K562 (cell line): ENCODE measurements at regions not wholly inside any gene's neighbourhood (a gene's known extent, or its start where the extent isn't known, plus 50 kb on each side); places are given as distances from the start of the nearest gene placed in this dataset.

Experiments used
- ATAC-seq: fragments of 200-7000 bp; cut with Tn5 transposase; 3 replicates; pipeline ENCODE4 v1.9.1; 2020; ENCODE audit warnings: moderate library complexity
- BruUV-seq: library from RNA; stranded (reverse); fragments of 400-500 nt; replicated peaks from 2 replicates; lab custom pipeline; 2021; lab: Mats Ljungman, UMichigan
- CTCF ChIA-PET: fragments of 300-600 bp; formaldehyde crosslinking; extraction: SDS; loops from one replicate; lab custom pipeline; 2021; ENCODE audit warnings: low intra/inter-chr PET ratio; lab: Yijun Ruan, JAX
- POLR2A ChIA-PET: fragments of 300-600, 350-650 bp; sonication (Branson Sonifier 250); formaldehyde crosslinking; extraction: SDS; loops from one replicate; lab custom pipeline; 2021; ENCODE audit warnings: antibody characterized with exemption, inconsistent platforms; lab: Yijun Ruan, JAX
- DNase-seq, 4 experiments: peaks; one replicate each; pipeline versions ENCODE4 v3.0.0 to v3.0.0-alpha.2; 2011 to 2018; ENCODE audit warnings: low spot score in 3 of 4, mixed read lengths in 3 of 4; ENCODE audit errors: extremely low read depth in 1 of 4
- FAIRE-seq: peaks from 2 replicates; lab custom pipeline; 2011; peaks lifted over from hg19 to GRCh38; lab: Jason Lieb, UNC
- H2AFZ ChIP-seq: 2 replicates; pipeline ENCODE4 v1.6.0; 2011; ENCODE audit warnings: low read depth, low read length, control low read depth, inconsistent platforms
- H3K27ac ChIP-seq: fragments of 200-600 bp; 3 replicates; pipeline ENCODE4 v1.8.0; 2011; ENCODE audit warnings: low read depth, mild to moderate bottlenecking, control low read depth, inconsistent platforms, low read length, moderate library complexity, mixed read lengths; ENCODE audit errors: extremely low read depth
- H3K27me3 ChIP-seq, 2 experiments: fragments of 300-600 bp in 1 of 2; 2 replicates in 1 of 2; 3 replicates in 1 of 2; pipeline versions ENCODE4 v1.6.0 to v1.8.0; 2011; ENCODE audit warnings: inconsistent platforms in 2 of 2, low read length in 2 of 2, mild to moderate bottlenecking in 1 of 2, mixed read lengths in 1 of 2, moderate library complexity in 1 of 2; ENCODE audit not compliant: control insufficient read depth in 2 of 2, insufficient read depth in 2 of 2
- H3K36me3 ChIP-seq: fragments of 300-600 bp; 3 replicates; pipeline ENCODE4 v1.8.0; 2011; ENCODE audit warnings: mild to moderate bottlenecking, low read length, inconsistent platforms; ENCODE audit not compliant: control insufficient read depth, insufficient read depth
- H3K4me1 ChIP-seq, 2 experiments: fragments of 200-600 bp in 1 of 2; replicated peaks in 1 of 2; 2 replicates in 1 of 2; 3 replicates in 1 of 2; pipeline versions ENCODE4 v1.5.1 to v1.8.0; 2011; ENCODE audit warnings: inconsistent platforms in 2 of 2, low read length in 2 of 2, mild to moderate bottlenecking in 1 of 2, mixed read lengths in 1 of 2, moderate library complexity in 1 of 2; ENCODE audit not compliant: control insufficient read depth in 2 of 2, insufficient read depth in 2 of 2
- H3K4me2 ChIP-seq: 2 replicates; pipeline ENCODE4 v1.6.1; 2011; ENCODE audit warnings: low read length, control low read depth, inconsistent platforms, mixed read lengths; ENCODE audit not compliant: insufficient read depth
- H3K4me3 ChIP-seq: fragments of 200-600 bp; sonication (generic), shearing (Covaris generic); 2 replicates; pipeline ENCODE4 v1.5.1; 2016; ENCODE audit warnings: control low read depth, inconsistent platforms
- H3K79me2 ChIP-seq: fragments of 200-600 bp; 3 replicates; pipeline ENCODE4 v1.8.0; 2011; ENCODE audit warnings: low read length, inconsistent platforms; ENCODE audit not compliant: control insufficient read depth, insufficient read depth
- H3K9ac ChIP-seq, 2 experiments: 2 replicates each; pipeline versions ENCODE4 v1.6.0 to v1.6.1; 2011; ENCODE audit warnings: low read depth in 2 of 2, low read length in 2 of 2, control low read depth in 1 of 2, inconsistent platforms in 1 of 2, mild to moderate bottlenecking in 1 of 2, mixed read lengths in 1 of 2; ENCODE audit not compliant: insufficient read depth in 1 of 2
- H3K9me1 ChIP-seq: one replicate; pipeline ENCODE4 v1.6.0; 2011; ENCODE audit warnings: inconsistent platforms, mild to moderate bottlenecking, low read length, moderate library complexity; ENCODE audit not compliant: control insufficient read depth, insufficient read depth
- H3K9me3 ChIP-seq: replicated peaks from 2 replicates; pipeline ENCODE4 v1.5.1; 2011; ENCODE audit warnings: low read depth, low read length, inconsistent platforms; ENCODE audit not compliant: control insufficient read depth, insufficient read depth
- H4K20me1 ChIP-seq: replicated peaks from 2 replicates; pipeline ENCODE4 v1.6.1; 2011; ENCODE audit warnings: low read length, inconsistent platforms, mixed read lengths; ENCODE audit not compliant: control insufficient read depth, insufficient read depth
- CBFB ChIP-seq: sonication (generic); formaldehyde crosslinking; IDR thresholded peaks from 2 replicates; pipeline ENCODE4 v1.4.0; 2020; ENCODE audit warnings: mild to moderate bottlenecking, missing genetic modification reagents
- FOXP1 ChIP-seq: sonication (generic); formaldehyde crosslinking; IDR thresholded peaks from 2 replicates; pipeline ENCODE4 v1.8.0; 2022; ENCODE audit warnings: mild to moderate bottlenecking, missing genetic modification reagents
- GABPB2 ChIP-seq: fragments of 250-450 bp; sonication (Bioruptor Pico); conservative IDR thresholded peaks from 2 replicates; pipeline ENCODE4 v1.5.1; 2021; ENCODE audit warnings: mild to moderate bottlenecking
- GATAD2B ChIP-seq: fragments of 450-650 bp; IDR thresholded peaks from 2 replicates; pipeline ENCODE4 v1.6.1; 2017; ENCODE audit warnings: mild to moderate bottlenecking, borderline replicate concordance
- KHSRP ChIP-seq: fragments of 450-650 bp; IDR thresholded peaks from 2 replicates; pipeline ENCODE4 v1.6.1; 2017
- ZNF668 ChIP-seq: fragments of 250-450 bp; sonication (Bioruptor Pico); IDR thresholded peaks from 2 replicates; pipeline ENCODE4 v1.8.0; 2022; ENCODE audit warnings: mild to moderate bottlenecking, inconsistent platforms
- WGBS: fragments of 100-300 bp; shearing (Covaris generic); methylation state at CpG from one replicate; pipeline ENCODE4 v1.1.6; 2016; ENCODE audit warnings: low coverage, mixed read lengths; ENCODE audit not compliant: insufficient coverage; ENCODE audit errors: missing lambda C conversion rate; 5-methylcytosine and 5-hydroxymethylcytosine counted together
- in situ Hi-C: fragments of 300-500 bp; cut with MboI; formaldehyde crosslinking; loops from 4 replicates; pipeline ENCODE4 v1.15.0; 2018; ENCODE audit warnings: inconsistent platforms, mixed read lengths
- intact Hi-C: fragments of 100-400 bp; cut with micrococcal nuclease; formaldehyde crosslinking; loops from 2 replicates; pipeline ENCODE4 v1.14.2; 2022
- TF ChIP-seq, protein P1 (sequence below): fragments of 450-650 bp; IDR thresholded peaks from 2 replicates; pipeline ENCODE4 v1.6.1; 2016; ENCODE audit warnings: borderline replicate concordance
- TF ChIP-seq, protein P2 (sequence below): sonication (generic); formaldehyde crosslinking; IDR thresholded peaks from 2 replicates; pipeline ENCODE4 v1.8.0; 2022; ENCODE audit warnings: mild to moderate bottlenecking, missing genetic modification reagents, borderline replicate concordance

DNA sequence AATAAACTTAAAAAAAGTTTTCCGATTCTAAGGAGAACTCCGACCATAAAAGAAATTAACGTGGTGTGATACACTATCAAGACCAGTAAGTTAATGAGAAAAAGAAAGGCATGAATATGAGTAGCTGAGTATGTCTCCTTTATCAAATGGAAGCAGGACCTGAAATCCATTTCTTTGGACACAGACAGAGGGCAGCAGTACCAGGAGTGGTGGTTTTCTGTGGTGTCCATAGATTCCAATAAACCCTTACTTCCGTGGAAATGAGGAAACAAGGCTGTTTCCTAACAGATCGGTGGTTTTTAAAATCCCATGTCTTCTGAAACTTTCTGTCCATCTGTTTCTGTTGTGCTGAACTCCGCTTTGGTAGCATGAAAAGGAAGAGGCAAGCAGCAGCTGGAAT is 128.5 kb upstream of the TSPAN5 start (continued):
- TF ChIP-seq, protein P1, sequence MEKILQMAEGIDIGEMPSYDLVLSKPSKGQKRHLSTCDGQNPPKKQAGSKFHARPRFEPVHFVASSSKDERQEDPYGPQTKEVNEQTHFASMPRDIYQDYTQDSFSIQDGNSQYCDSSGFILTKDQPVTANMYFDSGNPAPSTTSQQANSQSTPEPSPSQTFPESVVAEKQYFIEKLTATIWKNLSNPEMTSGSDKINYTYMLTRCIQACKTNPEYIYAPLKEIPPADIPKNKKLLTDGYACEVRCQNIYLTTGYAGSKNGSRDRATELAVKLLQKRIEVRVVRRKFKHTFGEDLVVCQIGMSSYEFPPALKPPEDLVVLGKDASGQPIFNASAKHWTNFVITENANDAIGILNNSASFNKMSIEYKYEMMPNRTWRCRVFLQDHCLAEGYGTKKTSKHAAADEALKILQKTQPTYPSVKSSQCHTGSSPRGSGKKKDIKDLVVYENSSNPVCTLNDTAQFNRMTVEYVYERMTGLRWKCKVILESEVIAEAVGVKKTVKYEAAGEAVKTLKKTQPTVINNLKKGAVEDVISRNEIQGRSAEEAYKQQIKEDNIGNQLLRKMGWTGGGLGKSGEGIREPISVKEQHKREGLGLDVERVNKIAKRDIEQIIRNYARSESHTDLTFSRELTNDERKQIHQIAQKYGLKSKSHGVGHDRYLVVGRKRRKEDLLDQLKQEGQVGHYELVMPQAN, result no peak
- no peak for TF ChIP-seq ZNF668 (CRISPR knock-in tag)
- TF ChIP-seq GATAD2B, result no peak
- TF ChIP-seq, all 486 proteins: peak for 10

- Histone ChIP-seq H3K9me1 (no peaks in the 10 kb centered on the region), H3K27me3 (peaks cover 0 to 5% of the 10 kb centered on the region in 2 experiments; a peak in 1 of 5 replicates), H3K79me2 (no peaks in the 10 kb centered on the region), H4K20me1 (no peaks in the 10 kb centered on the region), H3K9me3 (no peaks in the 10 kb centered on the region), H3K36me3 (no peaks in the 10 kb centered on the region), H2AFZ (no peak overlapping the region), H3K4me1 (peaks cover 2 to 11% of the 10 kb centered on the region in 2 experiments; a peak in 3 of 5 replicates), H3K4me2 (no peak overlapping the region), H3K27ac (no peak overlapping the region), H3K9ac (no peak overlapping the region), H3K4me3 (no peak overlapping the region)
- in situ Hi-C loops, result no loop called here
- FAIRE-seq (no peak), DNase-seq (no peak), ATAC-seq (no peak)
- POLR2A ChIA-PET, result interaction anchor here (0.5 kb wide), 1 partner anchor 11 kb away, joined by 3 read pairs; no protein-coding TSS in a partner anchor
- CTCF ChIA-PET, result no interaction called here
- TF ChIP-seq, protein P2, sequence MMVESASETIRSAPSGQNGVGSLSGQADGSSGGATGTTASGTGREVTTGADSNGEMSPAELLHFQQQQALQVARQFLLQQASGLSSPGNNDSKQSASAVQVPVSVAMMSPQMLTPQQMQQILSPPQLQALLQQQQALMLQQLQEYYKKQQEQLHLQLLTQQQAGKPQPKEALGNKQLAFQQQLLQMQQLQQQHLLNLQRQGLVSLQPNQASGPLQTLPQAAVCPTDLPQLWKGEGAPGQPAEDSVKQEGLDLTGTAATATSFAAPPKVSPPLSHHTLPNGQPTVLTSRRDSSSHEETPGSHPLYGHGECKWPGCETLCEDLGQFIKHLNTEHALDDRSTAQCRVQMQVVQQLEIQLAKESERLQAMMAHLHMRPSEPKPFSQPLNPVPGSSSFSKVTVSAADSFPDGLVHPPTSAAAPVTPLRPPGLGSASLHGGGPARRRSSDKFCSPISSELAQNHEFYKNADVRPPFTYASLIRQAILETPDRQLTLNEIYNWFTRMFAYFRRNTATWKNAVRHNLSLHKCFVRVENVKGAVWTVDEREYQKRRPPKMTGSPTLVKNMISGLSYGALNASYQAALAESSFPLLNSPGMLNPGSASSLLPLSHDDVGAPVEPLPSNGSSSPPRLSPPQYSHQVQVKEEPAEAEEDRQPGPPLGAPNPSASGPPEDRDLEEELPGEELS, result no peak
- no peak for TF ChIP-seq GABPB2 (CRISPR knock-in tag)
- TF ChIP-seq CBFB (CRISPR knock-in tag), result no peak
- no peak for TF ChIP-seq KHSRP
- TF ChIP-seq FOXP1 (CRISPR knock-in tag), result no peak
- 74% methylated on average over 4 of the region's 4 CpGs for WGBS
- intact Hi-C loops, result loop anchor here (5.0 to 10.0 kb wide), 2 partner anchors 52 to 140 kb away; partner anchors contain the start of gene EIF4E
- BruUV-seq, result no TSS peak
Observed at GRCh38 chr4:98784947-98785706, 126.7 kb upstream of the TSPAN5 start.
